ENCODE measurements at regions not wholly inside any gene's neighbourhood (a gene's known extent, or its start where the extent isn't known, plus 50 kb on each side); places are given as distances from the start of the nearest gene placed in this dataset.

GRCh38 chr4:35950442-35950841 lies 293.9 kb downstream of the ARAP2 start:
- TF ChIP-seq TCF12 (IDR thresholded peaks at IDR 0.05; ENCODE audit: low read depth) (no peak), USF1 (IDR thresholded peaks at IDR 0.05) (no peak), TAF1 (IDR thresholded peaks at IDR 0.05; ENCODE audit: low read depth) (no peak), CEBPB (IDR thresholded peaks at IDR 0.05) (no peak), NFIC (IDR thresholded peaks at IDR 0.05) (no peak), ZBTB7A (IDR thresholded peaks at IDR 0.05; ENCODE audit: low read depth) (no peak), TEAD4 (IDR thresholded peaks at IDR 0.05) (no peak)
